ENCODE measurements at regions not wholly inside any gene's neighbourhood (a gene's known extent, or its start where the extent isn't known, plus 50 kb on each side); places are given as distances from the start of the nearest gene placed in this dataset.

GRCh38 chrX:6821730-6822129 lies 286.8 kb upstream of the VCX3A start:
- no peaks in the 10 kb centered on the region for H3K9me3 ChIP-seq (replicated peaks in 1 of 3)
- H3K27me3 ChIP-seq, result no peaks in the 10 kb centered on the region
- no peaks in the 10 kb centered on the region for H3K36me3 ChIP-seq (replicated peaks in 1 of 2)
- no peaks in the 10 kb centered on the region for H3K4me1 ChIP-seq (replicated peaks in 1 of 2)
- no peak for DNase-seq
- no peak overlapping the region for H3K27ac ChIP-seq
- H3K4me3 ChIP-seq, result no peak overlapping the region
- intact Hi-C loops (cut with DNase I), result no loop called here
- 82 to 91% (median 85%) methylated on average over 6 of the region's 6 CpGs for WGBS, 4 donors
- TF ChIP-seq POLR2A (IDR thresholded peaks at IDR 0.05) (no peak), CTCF (IDR thresholded peaks at IDR 0.05) (no peak)

- no peak overlapping the region for H3K27ac ChIP-seq
- 28 to 53% (median 47%) methylated on average over 3 to 8 of the region's 8 CpGs for WGBS, 4 donors
- no peaks in the 10 kb centered on the region for H3K9me3 ChIP-seq (replicated peaks in 1 of 3)
- DNase-seq, result no peak
- H3K27me3 ChIP-seq, result no peaks in the 10 kb centered on the region
- H3K36me3 ChIP-seq (replicated peaks in 1 of 2), result no peaks in the 10 kb centered on the region
- no peak for TF ChIP-seq CTCF (IDR thresholded peaks at IDR 0.05)
- no peak for TF ChIP-seq POLR2A (IDR thresholded peaks at IDR 0.05)
- intact Hi-C loops (cut with DNase I), result no loop called here
- no peaks in the 10 kb centered on the region for H3K4me1 ChIP-seq (replicated peaks in 1 of 2)
- H3K4me3 ChIP-seq, result no peak overlapping the region
Observed at GRCh38 chrX:6813836-6814370, 279.0 kb upstream of the VCX3A start.

- Histone ChIP-seq H3K36me3 (replicated peaks in 1 of 2) (no peaks in the 10 kb centered on the region), H3K9me3 (replicated peaks in 1 of 3) (no peaks in the 10 kb centered on the region), H3K4me3 (no peak overlapping the region), H3K4me1 (replicated peaks in 1 of 2) (no peaks in the 10 kb centered on the region), H3K27me3 (no peaks in the 10 kb centered on the region), H3K27ac (no peak overlapping the region)
- 80 to 100% (median 87%) methylated on average over 1 of the region's 1 CpG for WGBS, 4 donors
- TF ChIP-seq CTCF (IDR thresholded peaks at IDR 0.05) (no peak), POLR2A (IDR thresholded peaks at IDR 0.05) (no peak)
- intact Hi-C loops (cut with DNase I), result no loop called here
- no peak for DNase-seq
Observed at GRCh38 chrX:6812087-6812486, 277.2 kb upstream of the VCX3A start.

GRCh38 chrX:6810776-6811175 lies 275.9 kb upstream of the VCX3A start:
- Histone ChIP-seq H3K27me3 (no peaks in the 10 kb centered on the region), H3K9me3 (replicated peaks in 1 of 3) (no peaks in the 10 kb centered on the region), H3K4me3 (no peak overlapping the region), H3K36me3 (replicated peaks in 1 of 2) (no peaks in the 10 kb centered on the region), H3K4me1 (replicated peaks in 1 of 2) (no peaks in the 10 kb centered on the region), H3K27ac (no peak overlapping the region)
- no peak for DNase-seq
- intact Hi-C loops (cut with DNase I), result no loop called here
- TF ChIP-seq CTCF (IDR thresholded peaks at IDR 0.05) (no peak), POLR2A (IDR thresholded peaks at IDR 0.05) (no peak)
- 44 to 73% (median 65%) methylated on average over 1 to 2 of the region's 2 CpGs for WGBS, 4 donors

Measured in adrenal gland (tissue), 9 donors.